SK-N-SH treated with all-trans-retinoic acid at 6 μM for 48 hours (cell line): ENCODE measurements at regions not wholly inside any gene's neighbourhood (a gene's known extent, or its start where the extent isn't known, plus 50 kb on each side); places are given as distances from the start of the nearest gene placed in this dataset.

Source experiments
- ISL1 ChIP-seq: fragments of 250-450 bp; sonication (Bioruptor Pico); IDR thresholded peaks from 2 replicates; pipeline ENCODE4 v2.1.2; 2022; ENCODE audit warnings: mild to moderate bottlenecking, moderate library complexity
- RARB ChIP-seq: fragments of 250-450 bp; sonication (Bioruptor Pico); IDR thresholded peaks from 2 replicates; pipeline ENCODE4 v1.8.0; 2021; ENCODE audit warnings: mild to moderate bottlenecking, moderate library complexity

- TF ChIP-seq RARB (CRISPR knock-in tag) (no peak), ISL1 (CRISPR knock-in tag) (no peak)
Observed at GRCh38 chr7:98452791-98453190, 51.9 kb upstream of the BAIAP2L1 start.
